GM19238 (cell line): ENCODE measurements at regions not wholly inside any gene's neighbourhood (a gene's known extent, or its start where the extent isn't known, plus 50 kb on each side); places are given as distances from the start of the nearest gene placed in this dataset.

ENCODE experiments used
- DNase-seq: peaks from one replicate; pipeline ENCODE4 v3.0.0; 2011; ENCODE audit warnings: low spot score; ENCODE audit not compliant: insufficient read length

DNA sequence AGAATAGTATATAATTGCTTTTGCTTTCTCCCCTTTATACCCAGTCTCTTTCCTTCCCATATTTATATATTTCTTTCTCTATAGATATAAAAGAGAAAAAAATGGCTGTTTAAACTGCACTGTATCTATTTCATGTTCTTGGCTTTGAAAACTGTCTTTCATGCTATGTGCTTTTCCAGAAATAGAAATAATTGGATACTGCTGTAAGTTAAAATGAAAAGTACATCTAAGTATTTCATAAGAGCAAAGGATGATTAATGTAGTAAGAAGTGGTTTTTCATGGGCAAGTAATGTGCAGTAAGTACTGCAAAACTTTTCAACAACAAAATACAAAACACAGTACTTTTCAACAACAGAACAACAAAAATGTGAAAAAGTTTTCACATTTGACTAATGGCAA, 237.9 kb downstream of the SNCA start:
- no peak for DNase-seq

DNA sequence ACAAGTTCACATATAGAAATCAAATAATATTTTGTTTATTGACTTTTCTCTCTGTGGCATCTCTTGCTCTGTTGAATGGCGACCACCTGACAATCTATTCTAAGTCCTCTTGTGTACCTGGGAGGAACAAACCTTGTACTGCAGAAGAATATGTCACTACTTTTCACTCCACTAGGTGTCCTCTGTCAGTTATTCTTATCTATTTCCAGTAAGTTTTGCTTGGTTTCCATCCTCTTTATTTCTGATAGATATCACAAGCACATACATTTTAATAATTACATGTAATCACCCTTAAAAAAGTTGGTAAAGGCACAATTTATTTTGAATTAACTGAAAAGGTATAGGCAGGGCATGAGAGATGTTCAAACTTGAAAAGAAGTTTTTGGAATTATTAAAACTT, 238.4 kb downstream of the SNCA start:
- no peak for DNase-seq

DNA sequence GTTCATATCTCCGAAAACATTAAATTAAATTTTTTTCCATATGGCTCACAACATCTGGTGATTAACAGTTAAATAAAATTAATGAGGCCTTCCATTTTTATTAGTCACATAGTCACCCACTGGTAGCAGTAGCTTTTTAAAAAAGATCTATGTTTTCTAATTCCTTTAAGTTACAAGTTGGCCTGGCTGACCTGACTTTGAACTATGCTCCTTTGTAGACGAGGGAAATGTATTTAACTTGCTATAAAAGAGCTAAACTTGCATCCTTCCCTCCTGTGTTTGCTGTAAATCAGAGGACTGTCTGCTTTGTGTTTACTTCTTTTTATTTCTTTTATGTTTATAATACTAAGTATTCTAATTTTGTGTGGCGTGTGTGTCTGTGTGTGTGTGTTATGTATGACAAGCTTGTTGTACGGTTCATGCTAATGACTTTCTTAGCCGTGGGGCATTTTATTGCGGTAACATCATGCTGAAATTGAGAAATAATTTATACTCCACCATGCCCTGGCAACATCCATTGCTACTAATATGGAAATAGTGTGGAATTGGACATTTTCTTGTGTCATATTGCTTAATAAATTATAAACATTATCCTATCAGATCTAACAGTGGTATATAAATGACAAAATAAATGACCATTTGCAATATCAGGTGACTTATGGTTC, 241.7 kb downstream of the SNCA start:
- no peak for DNase-seq

DNA sequence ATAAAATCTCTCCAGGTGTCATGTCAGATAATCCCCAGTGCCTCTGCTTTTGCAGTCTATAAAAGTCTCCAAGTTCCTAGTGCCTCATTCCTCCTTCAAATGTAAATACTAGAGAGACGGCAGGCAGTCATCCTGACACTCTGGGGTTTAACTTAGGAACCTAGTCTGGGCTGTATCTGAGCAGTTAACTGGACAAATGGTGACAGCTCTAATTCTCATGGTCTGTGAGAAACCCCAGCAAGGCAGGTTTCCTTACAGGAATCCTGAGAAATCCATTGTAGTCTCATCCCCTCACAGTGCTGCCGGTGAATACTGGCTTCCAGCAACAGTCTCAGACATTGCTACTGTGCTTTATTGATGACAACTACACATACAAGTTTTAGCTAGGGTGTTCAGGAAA, 246.8 kb downstream of the SNCA start:
- no peak for DNase-seq

DNA sequence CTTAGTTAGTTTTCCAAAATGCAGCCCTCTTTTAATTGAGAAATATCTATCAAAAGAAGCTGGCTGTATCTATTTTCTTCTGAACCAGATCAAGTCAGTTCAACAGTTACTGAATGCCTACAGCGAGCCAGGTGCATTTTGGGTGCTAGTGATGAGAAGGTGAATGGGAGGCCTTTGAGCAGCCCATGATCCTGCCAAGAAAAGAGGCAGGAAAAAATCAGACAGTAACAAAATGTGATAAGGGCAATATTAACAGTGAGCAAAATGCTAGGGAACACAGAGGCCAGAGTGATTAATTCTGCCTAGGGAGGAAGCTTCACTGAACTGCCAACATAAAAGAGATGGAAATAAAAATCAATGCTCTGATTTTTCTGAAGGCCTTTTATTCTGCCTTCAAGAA, 248.5 kb downstream of the SNCA start:
- DNase-seq = no peak

DNA sequence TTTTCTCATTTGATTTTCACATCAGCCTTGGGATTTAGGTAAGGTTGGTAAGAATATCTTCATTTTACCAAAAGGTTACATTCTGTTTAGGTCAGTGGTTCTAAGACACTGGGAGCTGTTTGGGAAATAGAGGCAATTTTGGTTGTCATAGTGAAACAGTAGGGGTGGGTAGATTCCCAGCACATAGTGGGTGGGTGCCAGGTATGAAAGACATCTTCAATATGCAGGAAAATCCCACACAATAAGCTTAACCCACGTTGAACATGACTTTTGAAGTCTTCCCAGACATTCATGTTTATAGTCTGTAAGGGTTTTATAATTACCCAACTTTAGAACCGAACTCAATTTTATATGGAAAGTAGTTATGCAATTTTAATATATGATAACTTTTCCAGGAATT, 249.6 kb downstream of the SNCA start:
- DNase-seq = no peak

DNA sequence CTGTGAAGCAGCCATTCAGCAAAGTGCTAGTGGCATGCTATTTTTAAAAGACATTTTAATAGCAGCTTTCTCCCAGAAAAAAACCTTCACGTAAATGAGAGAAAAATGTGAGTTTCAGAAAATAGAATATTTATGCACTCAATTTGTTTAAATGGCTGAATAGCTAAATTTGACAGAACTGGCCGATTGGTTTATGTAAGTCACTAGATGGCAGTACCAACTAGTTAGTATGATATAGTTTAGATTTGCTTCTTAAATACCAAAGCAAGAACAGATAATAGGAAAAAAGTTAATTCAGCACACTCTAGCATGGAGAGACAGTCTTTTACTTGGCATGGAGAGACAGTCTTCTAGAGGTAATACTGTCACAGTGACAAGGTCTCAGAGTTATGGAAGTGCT, 250.1 kb downstream of the SNCA start:
- DNase-seq = no peak

DNA sequence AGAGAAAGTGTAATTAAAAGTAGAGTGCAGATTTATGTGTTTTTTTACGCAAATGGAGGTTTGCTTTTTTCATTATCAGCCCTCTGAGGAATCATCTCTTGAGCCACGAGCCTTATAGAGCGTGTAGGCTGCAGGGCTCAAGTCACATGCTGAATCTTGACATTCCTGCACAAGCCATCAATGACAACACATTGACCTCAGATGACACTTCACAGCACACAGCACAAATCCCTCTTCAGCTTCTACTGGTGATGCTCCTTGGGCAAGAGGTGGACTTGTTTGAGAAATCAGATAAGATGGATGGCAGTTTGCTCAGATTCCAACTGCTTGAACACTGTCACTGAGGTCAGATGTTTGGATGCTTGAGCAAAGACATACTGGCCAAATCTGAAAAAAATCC, 250.6 kb downstream of the SNCA start:
- no peak for DNase-seq

DNA sequence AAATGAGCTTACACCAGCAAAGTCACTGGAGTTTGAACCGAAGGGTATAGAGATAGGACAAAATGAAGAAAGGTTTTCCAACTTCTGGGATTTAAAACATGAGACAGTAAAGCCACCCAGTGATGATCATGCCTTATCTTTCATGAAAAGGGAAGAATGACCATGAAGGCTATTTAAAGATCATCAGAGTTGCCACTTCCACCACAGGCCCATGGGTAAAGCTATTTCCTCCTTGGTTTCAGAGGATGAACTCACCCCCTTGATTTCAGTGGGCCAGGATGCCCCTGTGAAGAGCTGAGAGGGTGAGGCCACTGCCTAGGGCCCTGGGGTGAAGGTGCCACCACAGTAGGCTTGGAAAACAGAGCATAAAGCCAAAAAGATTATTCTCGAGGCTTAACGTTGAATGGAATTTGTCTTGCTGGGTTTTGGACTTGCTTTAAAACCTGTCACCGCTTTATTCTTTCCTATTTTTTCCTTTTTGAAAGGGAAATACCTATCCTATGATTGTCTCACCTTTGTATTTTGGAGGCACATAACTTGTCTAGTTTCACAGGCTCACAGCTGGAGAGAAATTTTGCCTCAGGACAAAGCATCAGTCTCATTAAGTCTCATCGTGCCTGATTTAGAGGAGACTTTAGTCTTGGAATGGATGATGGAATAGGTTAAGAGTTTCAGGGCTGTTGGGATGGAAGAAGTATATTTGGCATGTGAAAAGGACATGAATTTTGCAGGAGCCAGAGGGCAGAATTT, 254.0 kb downstream of the SNCA start:
- DNase-seq = no peak

DNA sequence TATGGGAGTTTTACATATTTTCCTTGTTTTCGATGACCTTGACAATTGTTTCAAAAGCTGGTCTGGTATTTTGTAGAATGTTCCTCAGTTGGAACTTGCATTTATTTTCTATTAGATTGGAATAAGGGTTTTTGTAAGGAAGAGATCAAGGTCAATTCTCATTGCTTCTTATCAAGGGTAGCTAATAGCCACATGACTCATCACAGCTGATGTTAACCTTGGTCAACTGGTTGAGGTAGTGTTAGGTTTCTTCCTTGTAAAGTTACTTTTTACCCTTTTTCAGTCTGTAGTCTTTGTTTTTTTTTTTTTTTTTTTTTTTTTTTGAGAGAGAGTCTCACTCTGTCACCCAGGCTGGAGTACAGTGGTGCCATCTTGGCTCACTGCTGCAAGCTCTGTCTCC, 257.2 kb downstream of the SNCA start:
- DNase-seq = no peak

DNA sequence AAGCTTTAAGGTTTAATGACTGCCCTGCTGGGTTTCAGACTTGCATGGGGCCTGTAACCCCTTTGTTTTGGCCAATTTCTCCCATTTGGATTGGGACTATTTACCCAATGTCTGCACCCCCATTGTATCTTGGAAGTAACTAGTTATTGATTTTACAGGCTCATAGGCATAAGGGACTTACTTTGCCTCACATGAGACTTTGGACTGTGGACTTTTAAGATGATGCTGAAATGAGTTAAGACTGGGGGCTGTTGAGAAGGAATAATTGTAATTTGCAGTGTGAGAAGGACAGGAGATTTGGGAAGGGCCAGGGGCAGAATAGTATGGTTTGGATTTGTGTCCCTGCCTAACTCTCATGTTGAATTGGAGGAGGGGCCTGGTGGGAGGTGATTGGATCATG, 260.7 kb downstream of the SNCA start:
- DNase-seq = no peak

DNA sequence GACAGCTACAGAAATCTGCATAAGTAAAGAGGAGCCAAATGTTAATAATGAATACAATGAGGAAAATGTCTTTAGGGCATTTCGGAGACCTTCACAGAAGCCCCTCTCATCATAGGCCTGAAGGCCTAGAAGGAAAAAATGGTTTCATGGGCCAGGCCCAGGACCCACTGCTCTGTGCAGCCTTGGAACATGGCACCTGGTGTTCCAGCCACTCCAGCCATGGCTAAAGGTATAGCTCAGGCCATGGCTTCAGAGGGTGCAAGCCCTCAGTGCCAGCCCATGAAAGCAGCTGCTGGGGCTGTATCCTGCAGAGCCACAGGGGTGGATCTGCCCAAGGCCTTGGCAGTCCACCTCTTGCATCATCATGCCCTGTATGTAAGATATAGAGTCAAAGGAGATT, 261.1 kb downstream of the SNCA start:
- no peak for DNase-seq

DNA sequence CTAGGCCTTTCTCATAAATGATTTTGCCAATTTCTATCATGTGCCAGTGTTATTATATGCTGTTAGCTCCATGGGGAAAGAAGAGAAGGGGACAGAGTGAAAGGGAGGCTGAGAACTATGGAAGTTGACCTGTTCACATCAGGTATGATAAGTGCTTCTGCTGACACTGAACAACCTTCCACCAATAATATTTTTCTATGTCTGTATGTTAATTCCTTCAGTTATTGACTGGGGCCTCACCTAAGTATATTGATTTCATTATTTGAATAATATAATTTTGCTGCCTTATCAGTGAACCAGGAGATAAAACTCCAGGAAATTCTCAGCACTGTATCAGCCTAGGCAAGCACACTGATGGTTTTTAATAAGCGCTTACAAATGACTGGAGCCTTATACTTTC, 262.8 kb downstream of the SNCA start:
- no peak for DNase-seq

DNA sequence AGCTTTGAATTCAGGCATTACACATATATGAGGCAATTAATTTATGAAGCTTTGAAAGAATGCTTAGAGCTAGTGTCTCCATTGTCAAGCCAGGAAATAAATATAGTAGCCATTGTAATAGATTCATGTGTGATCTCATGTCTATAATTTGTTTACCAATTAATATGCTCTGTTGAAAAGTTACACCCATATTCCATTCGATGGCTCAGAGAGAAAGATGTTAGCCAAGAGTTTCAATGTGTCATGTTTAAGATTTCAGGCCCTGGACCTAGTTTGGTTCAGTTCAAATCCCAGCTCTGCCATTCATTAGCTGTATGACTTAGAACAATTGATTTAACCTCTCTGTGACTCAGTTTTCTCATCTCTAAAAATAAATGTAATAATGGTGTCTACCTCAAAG, 263.3 kb downstream of the SNCA start:
- DNase-seq = no peak

DNA sequence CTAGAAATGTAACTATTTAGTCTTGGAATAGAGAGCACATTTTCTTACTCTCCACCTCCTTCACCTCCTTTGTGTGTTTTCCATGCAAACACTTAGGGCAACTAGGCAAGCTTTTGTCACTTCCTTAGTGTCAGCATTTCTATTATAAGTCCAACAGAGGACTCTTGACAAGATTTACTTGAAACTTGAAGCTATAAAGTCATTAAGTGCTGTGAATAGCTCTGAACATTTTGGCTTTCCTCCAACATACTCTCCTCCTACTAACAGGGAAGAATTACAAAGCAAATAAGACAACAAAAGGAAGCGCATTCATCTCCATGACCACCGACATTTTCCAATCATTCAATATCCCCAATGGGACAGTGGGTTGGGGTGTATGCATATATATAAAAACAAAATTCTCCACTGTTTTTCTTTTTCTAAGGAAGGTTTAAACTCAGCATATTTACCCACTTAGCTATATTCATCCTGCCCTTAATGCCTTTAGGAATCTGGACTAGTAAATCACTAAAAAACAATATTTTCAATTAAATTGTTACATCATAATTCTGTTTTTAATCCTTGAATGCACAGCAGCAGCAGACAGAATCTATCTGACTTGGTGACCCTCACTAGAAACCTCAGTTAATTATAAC, 264.6 kb downstream of the SNCA start:
- no peak for DNase-seq

DNA sequence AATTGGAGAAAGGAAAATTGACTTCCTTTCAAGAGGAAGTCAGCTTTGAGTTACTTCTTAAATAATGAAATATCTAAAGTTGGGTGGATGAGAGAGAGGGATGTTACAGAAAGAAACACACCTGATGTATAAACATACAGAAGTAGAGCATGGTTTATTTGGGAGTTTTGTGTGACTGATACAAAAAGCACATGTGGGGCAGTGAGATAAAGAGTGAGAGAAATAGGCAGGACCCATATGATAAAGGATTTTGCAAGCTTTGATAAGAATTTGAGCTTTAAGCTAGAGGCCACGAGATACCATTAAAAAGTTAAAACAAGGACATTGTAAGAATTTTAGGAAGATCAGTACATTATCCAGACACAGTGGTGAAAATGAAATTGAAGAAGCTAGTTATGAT, 263.3 kb upstream of the GPRIN3 start:
- no peak for DNase-seq

DNA sequence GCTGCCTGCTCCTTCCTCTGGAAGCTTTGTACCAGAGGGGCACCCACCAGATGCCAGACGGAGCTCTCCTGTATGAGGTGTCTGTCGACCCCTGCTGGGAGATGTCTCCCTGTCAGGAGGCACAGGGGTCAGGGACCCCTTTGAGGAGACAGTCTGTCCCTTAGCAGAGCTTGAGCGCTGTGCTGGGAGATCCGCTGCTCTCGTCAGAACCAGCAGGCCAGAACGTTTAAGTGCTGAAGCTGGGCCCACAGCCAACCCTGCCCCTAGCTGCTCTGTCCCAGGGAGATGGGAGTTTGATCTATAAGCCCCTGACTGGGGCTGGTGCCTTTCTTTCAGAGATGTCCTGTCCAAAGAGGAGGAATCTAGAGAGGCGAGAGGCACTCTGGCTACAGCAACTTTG, 260.3 kb upstream of the GPRIN3 start:
- no peak for DNase-seq

DNA sequence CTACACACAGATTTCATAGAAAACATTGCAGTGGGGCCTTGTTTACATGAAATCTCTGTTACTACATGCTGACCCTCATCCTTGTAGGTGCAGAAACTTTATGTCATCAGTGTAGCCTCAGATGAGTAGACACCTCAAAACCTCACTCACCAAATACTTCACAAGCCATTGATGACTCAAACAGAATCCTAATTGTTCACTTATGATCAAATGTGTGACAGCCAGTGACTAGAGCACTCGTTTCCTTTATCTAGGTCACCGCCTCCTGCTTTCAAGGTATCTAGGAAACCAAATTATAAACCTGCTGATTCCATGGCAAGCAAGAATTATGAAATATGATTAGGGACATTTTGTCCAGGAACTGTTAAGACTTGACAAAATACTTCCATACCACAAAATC, 255.8 kb upstream of the GPRIN3 start:
- DNase-seq = no peak

DNA sequence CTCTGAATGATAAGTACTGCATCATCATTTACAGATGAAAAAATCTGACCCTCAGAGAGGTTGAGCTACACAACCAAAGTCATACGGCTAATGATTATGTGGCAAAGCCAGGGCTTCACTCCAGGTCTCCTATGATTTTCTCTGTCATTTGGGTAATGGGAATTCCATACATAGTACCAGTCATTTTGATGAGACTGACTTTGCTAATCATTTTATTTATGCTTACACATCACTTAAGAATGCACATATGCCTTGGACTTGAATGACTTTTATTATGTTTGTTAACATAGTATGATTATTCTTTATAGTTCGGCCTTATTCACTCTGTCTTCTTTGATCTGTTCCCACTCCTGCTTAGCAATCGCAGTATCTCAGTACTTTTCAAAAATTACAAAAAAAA, 255.1 kb upstream of the GPRIN3 start:
- no peak for DNase-seq

DNA sequence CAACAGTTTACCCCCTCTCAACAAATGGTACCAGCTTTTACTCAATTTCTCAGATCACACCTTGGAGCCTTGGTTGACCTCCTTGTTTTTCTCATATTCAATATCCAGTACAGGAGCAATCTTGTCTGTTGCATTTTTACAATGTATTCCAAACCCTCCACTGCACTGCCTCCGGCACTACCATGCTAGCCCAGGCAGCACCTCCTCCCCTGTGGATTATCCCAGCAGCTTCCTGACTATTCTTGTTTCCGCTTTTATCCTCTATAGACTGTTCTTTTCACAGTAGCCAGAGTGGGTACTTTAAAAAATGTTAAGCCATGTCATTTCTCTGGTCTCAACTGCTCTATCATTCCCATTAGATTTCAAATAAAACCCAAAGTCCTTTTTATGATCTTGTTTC, 253.4 kb upstream of the GPRIN3 start:
- no peak for DNase-seq

DNA sequence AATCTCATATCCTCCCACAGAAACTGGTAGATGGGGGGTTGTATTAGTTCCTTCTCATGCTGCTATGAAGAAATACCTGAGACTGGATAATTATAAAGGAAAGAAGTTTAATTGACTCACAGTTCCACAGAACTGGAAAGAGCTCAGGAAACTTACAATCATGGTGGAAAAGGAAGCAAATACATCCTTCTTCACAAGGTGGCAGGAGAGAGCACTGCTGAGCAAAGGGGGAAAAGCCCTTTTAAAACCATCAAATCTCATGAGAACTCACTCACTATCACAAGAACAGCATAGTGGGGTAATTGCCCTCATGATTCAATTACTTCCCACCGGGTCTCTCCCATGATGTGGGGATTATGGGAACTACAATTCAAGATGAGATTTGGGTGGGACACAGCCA, 250.5 kb upstream of the GPRIN3 start:
- DNase-seq = no peak

DNA sequence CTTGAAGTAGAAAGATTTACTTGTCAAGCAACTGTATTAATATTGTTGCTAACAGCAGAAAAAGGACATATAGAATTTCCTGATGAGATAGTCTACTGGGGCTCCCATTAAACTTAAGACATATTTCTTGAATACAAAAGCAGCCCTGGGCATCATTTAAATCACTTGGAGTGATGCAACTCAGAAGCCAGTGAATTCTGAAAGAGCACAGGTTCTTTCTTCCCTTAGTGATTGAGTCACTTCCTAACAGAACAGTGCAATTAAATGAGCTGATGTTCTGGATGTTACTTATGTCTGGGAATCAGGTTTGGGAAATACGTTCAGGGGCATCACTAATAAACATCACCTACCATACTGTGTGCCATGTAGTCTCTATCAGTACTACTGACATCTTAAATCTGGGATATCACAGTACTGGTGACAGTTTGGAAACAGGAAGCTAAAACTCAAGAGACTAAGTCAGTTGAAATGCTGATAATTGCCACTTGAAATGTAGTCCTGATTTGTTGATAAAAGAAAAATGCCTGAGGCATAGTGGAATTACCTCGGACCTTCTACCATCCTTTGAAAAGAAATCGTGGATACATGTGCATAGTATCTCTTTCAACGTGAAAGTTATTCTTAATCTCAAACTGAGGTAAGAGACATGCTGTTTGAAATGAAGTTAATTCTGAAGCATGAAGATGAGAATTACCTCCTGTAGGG, 249.2 kb upstream of the GPRIN3 start:
- no peak for DNase-seq
